HG02938 (cell line): ENCODE measurements at regions not wholly inside any gene's neighbourhood (a gene's known extent, or its start where the extent isn't known, plus 50 kb on each side); places are given as distances from the start of the nearest gene placed in this dataset.
"Not testable (repeated sequence)": the region's sequence is repeated elsewhere in the genome, so short reads cannot be mapped to it uniquely, and the experiment has no call there.

Source experiments
- ATAC-seq: cut with Tn5 transposase; IDR thresholded peaks from one replicate; pipeline ENCODE4 v1.9.1; 2021; ENCODE audit warnings: mild to moderate bottlenecking, moderate library complexity; ENCODE audit not compliant: unreplicated experiment

DNA sequence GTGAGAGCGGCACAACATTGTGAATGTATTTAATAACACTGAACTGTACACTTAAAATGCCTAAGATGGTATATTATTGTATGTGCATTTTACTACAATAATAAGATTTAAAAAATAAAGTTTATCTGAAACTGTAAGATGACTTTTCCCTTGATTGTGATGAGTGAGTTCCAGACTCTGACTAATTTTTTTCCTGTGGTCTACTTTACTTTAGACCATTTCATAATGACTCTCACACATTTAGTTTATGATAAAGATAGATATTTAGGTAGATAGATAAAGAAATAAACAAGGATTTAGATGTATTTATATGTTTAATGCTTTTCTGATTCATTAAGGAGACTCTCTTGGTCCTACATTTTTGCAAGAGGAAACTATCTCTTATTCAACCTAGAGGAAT is 835.9 kb upstream of the SORCS1 start:
- no peak for ATAC-seq

DNA sequence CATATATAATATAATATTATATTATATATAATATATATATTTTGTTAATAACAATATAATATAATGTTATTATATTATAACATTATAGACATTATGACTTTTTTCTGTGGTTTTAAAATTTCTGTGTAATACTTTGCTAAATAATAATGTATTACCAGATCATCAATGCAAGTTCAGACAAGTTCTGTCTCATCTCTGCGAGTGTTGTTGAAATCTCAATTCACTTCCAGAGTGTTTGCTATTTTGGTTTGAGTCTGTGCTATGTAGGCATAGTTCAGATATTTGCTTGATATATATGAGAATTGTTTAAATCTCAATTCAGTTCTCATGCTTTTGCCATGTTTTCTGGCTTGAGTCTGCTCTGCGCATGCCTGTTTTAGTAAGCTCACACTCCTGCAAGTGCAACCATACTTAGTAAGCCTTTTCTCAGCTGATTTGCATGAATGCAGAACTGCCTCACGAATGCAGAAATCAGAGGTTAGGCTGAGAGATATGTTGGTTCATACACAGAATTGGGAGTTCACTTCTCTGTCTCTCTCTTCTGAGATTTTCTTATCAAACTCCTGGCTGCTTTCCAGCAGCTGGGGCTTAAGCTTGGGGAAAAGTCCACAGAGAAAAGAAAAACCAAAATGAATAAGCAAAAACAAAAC is 830.2 kb upstream of the SORCS1 start:
- no peak for ATAC-seq

DNA sequence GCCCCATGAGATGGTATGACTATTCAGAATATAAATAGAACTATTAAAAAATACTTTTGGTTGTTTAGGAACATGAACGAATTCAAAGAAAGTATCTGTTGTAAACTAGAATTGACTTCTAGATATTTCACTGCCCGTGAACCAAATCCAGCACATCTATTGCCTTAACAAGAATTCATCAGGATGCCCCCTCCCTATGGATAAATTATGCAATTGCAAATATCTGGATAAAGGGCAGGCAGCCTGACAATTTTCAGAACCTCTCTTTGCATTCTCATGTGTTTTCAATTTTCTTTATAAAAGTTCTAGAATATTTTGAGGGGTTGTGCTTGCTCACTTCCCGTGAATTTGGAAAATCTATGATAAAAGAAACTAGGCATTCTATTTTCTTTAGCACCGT is 822.1 kb upstream of the SORCS1 start:
- ATAC-seq = no peak

GRCh38 chr10:107984581-107984980 is 820.1 kb upstream of the SORCS1 start:
- ATAC-seq = no peak

GRCh38 chr10:107984149-107984548 is 819.6 kb upstream of the SORCS1 start:
- ATAC-seq = no peak

GRCh38 chr10:107978455-107978854 is 813.9 kb upstream of the SORCS1 start:
- no peak for ATAC-seq

DNA sequence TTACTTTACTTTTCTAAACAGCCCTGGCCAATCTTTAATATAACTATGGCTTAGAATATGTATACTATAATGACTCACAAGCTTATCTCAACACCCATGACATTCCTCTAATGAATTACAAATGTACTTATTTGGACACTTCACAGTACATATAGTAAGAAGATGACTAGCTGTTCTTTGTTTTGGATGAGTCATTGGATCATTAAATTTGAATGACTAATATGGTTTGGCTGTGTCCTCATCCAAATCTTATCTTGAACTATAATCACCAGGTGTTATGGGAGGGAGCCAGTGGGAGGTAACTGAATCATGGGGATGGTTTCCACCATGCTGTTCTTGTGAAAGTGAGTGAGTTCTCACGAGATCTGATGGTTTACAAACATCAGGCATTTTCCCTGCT is 807.5 kb upstream of the SORCS1 start:
- ATAC-seq = no peak

DNA sequence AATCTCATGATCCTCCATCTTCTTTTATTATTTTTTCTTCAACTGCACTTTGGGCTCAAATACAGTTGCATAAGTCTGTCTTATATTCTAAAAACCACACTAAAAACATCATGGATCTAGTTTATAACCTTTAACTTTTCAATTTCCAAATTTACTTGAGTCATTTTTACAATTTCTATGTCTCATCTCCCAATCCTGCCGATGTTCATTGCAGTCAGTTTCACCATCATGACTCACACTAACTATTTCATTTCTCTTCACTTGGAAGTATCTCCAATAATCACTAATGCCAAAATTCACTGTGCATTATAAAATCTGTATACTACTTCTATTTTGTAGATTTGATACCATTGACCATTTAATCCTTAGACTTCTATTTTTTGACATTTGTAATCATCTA is 806.9 kb upstream of the SORCS1 start:
- no peak for ATAC-seq

- ATAC-seq = no peak
These were observed 806.0 kb upstream of the SORCS1 start for GRCh38 chr10:107970512-107970911.

DNA sequence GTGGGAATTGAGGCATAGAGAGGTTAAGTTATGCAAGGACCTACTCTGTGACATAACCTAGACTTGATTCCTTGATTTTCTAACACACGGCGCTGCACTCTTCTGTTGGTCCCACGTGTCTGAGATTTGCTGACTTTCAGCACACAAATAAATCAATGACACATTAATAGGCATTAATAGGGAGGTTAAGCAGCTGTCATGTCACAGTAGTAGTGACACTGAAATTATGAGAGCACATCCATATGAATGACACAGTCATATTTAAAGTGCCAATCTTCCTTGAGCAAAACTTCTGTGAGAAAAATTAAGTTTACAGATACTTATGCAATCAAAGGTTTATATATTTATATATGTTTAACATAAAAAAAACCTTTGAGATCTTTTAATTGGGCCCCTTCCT is 805.4 kb upstream of the SORCS1 start:
- ATAC-seq = no peak

DNA sequence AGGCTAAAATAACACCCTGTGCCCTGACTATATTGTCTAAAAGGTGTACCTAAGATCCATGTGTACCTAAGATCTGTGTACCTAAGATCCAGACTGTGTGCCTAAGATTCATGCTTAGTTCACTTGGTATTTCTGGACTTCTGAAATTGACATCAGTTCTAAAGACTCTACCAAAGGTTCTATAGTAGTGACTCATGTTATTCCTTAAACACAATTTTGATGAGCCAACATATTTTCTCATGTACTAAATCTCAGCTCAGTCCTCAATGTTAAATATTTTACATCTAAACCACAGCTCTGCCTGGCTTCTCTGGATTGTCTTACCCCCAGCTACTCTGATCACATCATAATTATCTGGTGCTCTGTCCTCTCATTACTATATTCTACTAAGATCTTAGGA is 802.3 kb upstream of the SORCS1 start:
- ATAC-seq = no peak

GRCh38 chr10:107952649-107953556 is 788.4 kb upstream of the SORCS1 start:
- no peak for ATAC-seq

DNA sequence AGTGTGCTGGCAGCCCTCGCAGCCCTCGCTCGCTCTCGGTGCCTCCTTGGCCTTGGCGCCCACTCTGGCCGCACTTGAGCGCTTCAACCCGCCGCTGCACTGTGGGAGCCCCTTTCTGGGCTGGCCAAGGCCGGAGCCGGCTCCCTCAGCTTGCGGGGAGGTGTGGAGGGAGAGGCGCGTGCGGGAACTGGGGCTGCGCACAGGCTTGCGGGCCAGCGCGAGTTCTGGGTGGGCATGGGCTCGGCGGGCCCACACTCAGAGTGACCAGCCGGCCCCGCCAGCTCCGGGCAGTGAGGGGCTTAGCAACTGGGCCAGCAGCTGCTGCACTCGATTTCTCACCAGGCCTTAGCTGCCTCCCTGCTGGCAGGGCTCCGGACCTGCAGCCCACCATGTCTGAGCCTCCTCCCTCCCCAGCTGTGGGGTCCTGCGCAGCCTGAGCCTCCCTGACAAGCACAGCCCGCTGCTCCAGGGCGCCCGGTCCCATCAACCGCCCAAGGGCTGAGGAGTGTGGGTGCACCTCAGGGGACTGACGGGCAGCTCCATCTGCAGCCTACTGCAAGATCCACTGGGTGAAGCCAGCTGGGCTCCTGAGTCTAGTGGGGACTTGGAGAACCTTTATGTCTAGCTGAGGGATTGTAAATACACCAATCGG is 786.0 kb upstream of the SORCS1 start:
- not testable (repeated sequence) for ATAC-seq

GRCh38 chr10:107942826-107943225 is 778.3 kb upstream of the SORCS1 start:
- ATAC-seq = no peak

DNA sequence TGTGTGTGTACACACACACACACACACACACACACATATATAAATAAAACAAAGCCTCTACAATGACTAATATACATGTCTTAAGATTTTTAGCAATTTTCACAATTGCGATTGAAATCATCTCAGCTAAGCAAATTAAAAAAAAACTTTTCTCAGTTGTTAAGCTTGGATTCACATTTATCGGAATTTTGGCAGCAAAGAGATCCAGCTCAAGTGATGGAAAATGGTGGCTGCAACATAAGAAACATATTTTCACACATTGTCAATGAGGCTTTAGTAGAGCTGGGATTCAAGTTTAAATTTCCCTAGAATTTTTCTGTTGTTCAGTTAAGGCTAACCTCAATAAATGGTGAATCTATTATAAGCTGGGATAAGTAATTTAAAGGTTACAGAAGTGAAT is 768.6 kb upstream of the SORCS1 start:
- ATAC-seq = no peak

- ATAC-seq = no peak
These were observed 767.3 kb upstream of the SORCS1 start for GRCh38 chr10:107931808-107932207.

DNA sequence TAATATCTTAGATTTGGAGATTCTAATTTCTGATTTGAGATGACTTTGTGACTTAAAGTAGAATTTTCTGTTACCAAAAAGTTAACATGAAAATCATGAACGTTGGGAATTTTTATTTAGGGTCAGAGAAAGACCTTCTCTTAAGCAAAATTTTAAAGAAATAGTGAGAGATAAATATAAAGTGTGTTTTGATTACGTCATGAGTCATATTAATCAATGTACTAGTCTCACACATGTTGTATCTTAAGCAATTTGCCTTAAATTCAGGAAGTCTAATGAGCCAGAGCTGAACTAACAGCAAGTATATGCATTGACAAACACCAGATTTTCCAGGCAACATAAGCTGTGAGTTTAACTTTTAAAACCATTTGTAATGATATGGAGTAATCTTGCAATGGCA is 765.5 kb upstream of the SORCS1 start:
- no peak for ATAC-seq

DNA sequence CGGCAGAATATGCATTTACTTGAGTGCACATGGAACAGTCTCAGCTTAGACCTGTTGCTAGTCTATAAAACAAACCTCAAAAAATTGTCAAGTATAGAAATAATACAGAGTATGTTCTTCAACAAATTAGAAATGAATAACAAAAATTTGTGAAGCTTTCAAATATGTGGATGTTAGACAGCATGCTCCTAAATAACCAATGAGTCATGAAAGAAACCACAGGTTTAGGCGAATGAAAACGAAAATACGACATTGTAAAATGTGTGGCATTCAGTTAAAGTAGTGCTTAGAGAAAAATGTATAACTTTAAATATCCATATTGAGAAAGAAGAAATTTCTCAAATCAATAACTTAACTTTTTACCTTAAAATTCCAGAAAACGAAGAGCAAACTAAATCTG is 760.0 kb upstream of the SORCS1 start:
- ATAC-seq = no peak

- ATAC-seq = no peak
These were observed 755.2 kb upstream of the SORCS1 start for GRCh38 chr10:107919626-107920235.

- ATAC-seq = no peak
These were observed 753.7 kb upstream of the SORCS1 start for GRCh38 chr10:107918171-107918570.

DNA sequence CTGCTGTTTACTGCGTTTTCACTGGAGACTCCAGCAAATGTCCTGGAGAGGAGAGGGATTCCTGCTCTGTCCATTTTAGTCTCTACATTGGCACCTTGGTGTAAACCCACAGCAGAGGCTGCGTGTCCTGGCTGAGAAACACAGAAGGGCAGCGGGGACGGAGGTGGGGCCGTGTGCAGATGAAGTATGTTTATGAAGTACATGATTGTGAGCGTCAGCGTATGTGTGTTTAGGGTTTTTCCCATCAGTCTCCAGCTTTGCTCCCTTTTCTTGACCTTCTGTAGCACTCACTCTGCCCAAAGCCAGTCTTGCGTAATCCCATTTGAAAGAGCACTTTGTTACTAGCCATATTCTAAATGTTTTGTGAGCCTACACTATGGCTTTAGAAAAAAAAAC is 750.7 kb upstream of the SORCS1 start:
- ATAC-seq = no peak
